C4-2B (cell line): ENCODE measurements at regions not wholly inside any gene's neighbourhood (a gene's known extent, or its start where the extent isn't known, plus 50 kb on each side); places are given as distances from the start of the nearest gene placed in this dataset.

Experiments
- CTCF ChIP-seq: fragments of 450-650 bp; conservative IDR thresholded peaks from 2 replicates; pipeline ENCODE4 v1.5.1; 2017; ENCODE audit warnings: mild to moderate bottlenecking
- ZFX ChIP-seq: fragments of 450-650 bp; IDR thresholded peaks from 2 replicates; pipeline ENCODE4 v1.6.1; 2017

- TF ChIP-seq CTCF (no peak), ZFX (no peak)
Measured at GRCh38 chr1:195748969-195749368, 859.3 kb downstream of the KCNT2 start.
